A673 (cell line): ENCODE measurements at regions not wholly inside any gene's neighbourhood (a gene's known extent, or its start where the extent isn't known, plus 50 kb on each side); places are given as distances from the start of the nearest gene placed in this dataset.

Source experiments
- BruUV-seq: library from RNA; stranded (reverse); fragments of 400-500 nt; replicated peaks from 2 replicates; lab custom pipeline; 2021; lab: Mats Ljungman, UMichigan
- CTCF ChIA-PET: fragments of 300-600 bp; sonication (Branson Sonifier 250); formaldehyde crosslinking; loops from one replicate; lab custom pipeline; 2022; ENCODE audit warnings: antibody characterized with exemption; lab: Charles Lee
- POLR2A ChIA-PET: fragments of 300-600 bp; sonication (Branson Sonifier 250); formaldehyde crosslinking; loops from one replicate; lab custom pipeline; 2022; ENCODE audit warnings: antibody characterized with exemption; ENCODE audit not compliant: low non-redundant PET; lab: Charles Lee
- DNase-seq: peaks from one replicate; pipeline ENCODE4 v3.0.0-alpha.2; 2015; ENCODE audit warnings: low spot score
- H3K27ac ChIP-seq: fragments of 200-600 bp; sonication (generic); 2 replicates; pipeline ENCODE4 v1.5.1; 2016; ENCODE audit warnings: mixed run types, low read depth, mild to moderate bottlenecking, mixed read lengths, antibody characterized with exemption, low read length; ENCODE audit not compliant: poor library complexity, severe bottlenecking
- H3K27me3 ChIP-seq: fragments of 200-600 bp; sonication (generic); replicated peaks from 2 replicates; pipeline ENCODE4 v1.6.1; 2017; ENCODE audit warnings: mixed run types, low read depth, mild to moderate bottlenecking, mixed read lengths, antibody characterized with exemption, low read length; ENCODE audit not compliant: insufficient read depth, poor library complexity
- H3K36me3 ChIP-seq: fragments of 200-600 bp; sonication (generic); 2 replicates; pipeline ENCODE4 v1.6.1; 2016; ENCODE audit warnings: mixed run types, mild to moderate bottlenecking, mixed read lengths, antibody characterized with exemption, low read length; ENCODE audit not compliant: insufficient read depth, poor library complexity, severe bottlenecking
- H3K4me1 ChIP-seq: fragments of 200-600 bp; sonication (generic); 2 replicates; pipeline ENCODE4 v1.6.1; 2017; ENCODE audit warnings: mixed run types, mild to moderate bottlenecking, mixed read lengths, antibody characterized with exemption, low read length; ENCODE audit not compliant: insufficient read depth, poor library complexity, severe bottlenecking
- H3K4me3 ChIP-seq: fragments of 200-600 bp; sonication (generic); 2 replicates; pipeline ENCODE4 v1.5.1; 2016; ENCODE audit warnings: low read depth, mixed run types, mild to moderate bottlenecking, mixed read lengths, low read length; ENCODE audit not compliant: poor library complexity, severe bottlenecking
- H3K9me3 ChIP-seq: fragments of 200-600 bp; sonication (generic); 2 replicates; pipeline ENCODE4 v1.6.1; 2016; ENCODE audit warnings: mixed run types, low read depth, mild to moderate bottlenecking, mixed read lengths, antibody characterized with exemption, low read length; ENCODE audit not compliant: poor library complexity, severe bottlenecking
- CTCF ChIP-seq: fragments of 300-800, 200-600 bp; sonication (generic); conservative IDR thresholded peaks from 2 replicates; pipeline ENCODE4 v1.5.1; 2017; ENCODE audit warnings: low read depth, mild to moderate bottlenecking, antibody characterized with exemption, low read length, moderate library complexity, mixed read lengths
- EZH2 ChIP-seq: fragments of 200-600 bp; sonication (generic); IDR thresholded peaks from 2 replicates; pipeline ENCODE4 v1.6.1; 2017; ENCODE audit warnings: borderline replicate concordance, low read depth, mild to moderate bottlenecking, mixed read lengths, antibody characterized with exemption, low read length; ENCODE audit not compliant: poor library complexity, severe bottlenecking
- intact Hi-C: fragments of 100-400 bp; cut with micrococcal nuclease; formaldehyde crosslinking; loops from one replicate; pipeline ENCODE4 v1.10.0; 2022; ENCODE audit not compliant: unreplicated experiment

GRCh38 chr6:113004470-113005270 lies 657.5 kb downstream of the RFPL4B start:
- intact Hi-C loops: no loop called here

GRCh38 chr6:113006494-113006893 lies 659.4 kb downstream of the RFPL4B start:
- H3K4me1 ChIP-seq: peaks cover 15% of the 10 kb centered on the region
- TF ChIP-seq CTCF (no peak), EZH2 (no peak)
- H3K27me3 ChIP-seq: no peaks in the 10 kb centered on the region
- H3K27ac ChIP-seq: no peak overlapping the region
- intact Hi-C loops: no loop called here
- BruUV-seq: no TSS peak
- DNase-seq: no peak
- H3K4me3 ChIP-seq: no peak overlapping the region
- H3K36me3 ChIP-seq: no peaks in the 10 kb centered on the region
- H3K9me3 ChIP-seq: no peaks in the 10 kb centered on the region
- POLR2A ChIA-PET: no interaction called here
- CTCF ChIA-PET: no interaction called here

More at GRCh38 chr6:113004470-113005270, 657.5 kb downstream of the RFPL4B start:
- ChIA-PET CTCF (no interaction called here), POLR2A (no interaction called here)
- Histone ChIP-seq H3K27ac (no peak overlapping the region), H3K27me3 (no peaks in the 10 kb centered on the region), H3K4me3 (no peak overlapping the region), H3K9me3 (no peaks in the 10 kb centered on the region), H3K36me3 (no peaks in the 10 kb centered on the region), H3K4me1 (peaks cover 4% of the 10 kb centered on the region)
- no TSS peak for BruUV-seq
- no peak for DNase-seq
- TF ChIP-seq CTCF (no peak), EZH2 (no peak)

- H3K27me3 ChIP-seq: no peaks in the 10 kb centered on the region
- ChIA-PET POLR2A (no interaction called here), CTCF (no interaction called here)
- H3K36me3 ChIP-seq: no peaks in the 10 kb centered on the region
- no peak for DNase-seq
- intact Hi-C loops: no loop called here
- no peaks in the 10 kb centered on the region for H3K9me3 ChIP-seq
- no peak overlapping the region for H3K4me3 ChIP-seq
- TF ChIP-seq EZH2: no peak
- TF ChIP-seq CTCF: no peak
- BruUV-seq: no TSS peak
- peaks cover 25% of the 10 kb centered on the region for H3K4me1 ChIP-seq
- no peak overlapping the region for H3K27ac ChIP-seq
Measured at GRCh38 chr6:113009682-113010081, 662.6 kb downstream of the RFPL4B start.
